IPS DF 4.7 (cell line): ENCODE measurements at regions not wholly inside any gene's neighbourhood (a gene's known extent, or its start where the extent isn't known, plus 50 kb on each side); places are given as distances from the start of the nearest gene placed in this dataset.

Experiments used
- DNase-seq: peaks from one replicate; pipeline ENCODE4 v3.0.0-alpha.2; 2013; ENCODE audit warnings: low spot score; ENCODE audit errors: extremely low read depth

DNA sequence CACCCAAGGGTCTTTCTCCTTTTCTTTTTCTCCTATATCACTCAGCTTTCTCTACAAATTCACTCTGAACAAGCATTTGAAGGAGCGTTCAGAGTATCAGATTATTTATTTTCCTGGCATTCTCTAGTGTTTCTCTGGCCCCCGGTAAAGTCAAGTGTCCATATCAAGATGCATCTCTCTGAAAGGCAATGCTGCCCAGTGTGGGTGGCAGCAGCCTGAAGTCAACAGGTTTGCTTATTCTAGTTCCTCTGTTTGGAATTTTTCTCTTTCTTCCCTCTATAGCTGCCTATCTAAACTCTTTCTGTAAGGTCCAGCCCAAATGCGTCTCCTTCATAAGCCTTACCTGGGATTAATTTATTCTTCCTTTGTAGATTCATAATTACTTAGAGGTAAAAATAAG, 526.2 kb upstream of the TNP1 start:
- no peak for DNase-seq

DNA sequence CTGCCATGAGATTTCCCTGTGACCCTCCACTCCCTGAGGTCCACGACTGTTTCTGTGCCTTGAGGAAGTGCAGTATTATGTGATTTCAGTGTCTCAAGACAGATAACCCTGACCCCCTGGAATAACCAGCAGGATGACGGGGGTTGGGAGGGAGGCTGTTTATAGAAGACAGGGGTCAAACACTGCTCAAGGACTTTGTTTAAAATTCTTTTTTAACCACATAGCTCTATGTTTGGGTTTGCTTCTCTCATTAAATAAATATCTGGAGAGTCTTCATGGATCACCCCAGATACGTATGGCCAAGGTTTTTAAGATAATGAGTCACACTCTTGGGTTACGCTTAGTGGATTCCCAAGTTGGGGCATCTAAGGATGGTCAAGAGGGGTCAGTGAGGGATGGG, 523.8 kb upstream of the TNP1 start:
- no peak for DNase-seq

DNA sequence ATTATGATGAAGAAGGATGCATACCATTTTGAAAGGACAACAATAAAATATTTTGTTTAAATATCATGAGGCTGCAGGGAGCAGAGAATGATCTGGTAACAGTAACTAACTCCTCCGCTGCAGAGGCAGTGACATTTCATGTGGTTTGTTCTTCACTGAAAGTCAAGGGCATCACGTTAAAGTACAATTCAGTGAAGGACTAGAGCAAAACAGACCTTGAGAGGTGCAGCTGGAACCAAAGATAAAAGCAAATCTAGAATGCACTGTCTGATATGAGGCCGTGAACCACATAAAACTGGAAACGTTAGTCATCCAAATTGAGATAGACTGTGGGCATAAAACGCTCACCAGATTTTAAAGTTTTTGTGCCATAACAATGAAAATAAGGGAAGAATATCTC, 522.9 kb upstream of the TNP1 start:
- DNase-seq = no peak

DNA sequence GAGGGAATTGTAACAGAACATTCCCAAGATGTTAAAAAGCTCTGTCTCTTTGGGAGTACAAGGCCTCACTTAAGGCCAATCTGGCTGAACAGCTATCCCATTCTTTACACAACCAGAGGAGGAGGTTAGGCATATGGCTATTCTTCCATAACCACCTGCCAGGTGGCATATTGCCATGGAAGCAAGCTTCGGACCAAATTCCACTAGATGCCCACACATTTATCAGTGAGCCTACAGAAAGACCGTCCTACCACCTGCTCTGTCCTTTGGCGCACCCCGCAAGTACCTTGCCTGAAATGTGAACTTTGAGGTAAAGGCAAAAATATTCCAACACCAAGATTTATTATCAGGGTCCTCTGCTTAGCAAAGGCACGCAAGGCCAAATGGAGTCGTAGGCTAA, 519.9 kb upstream of the TNP1 start:
- no peak for DNase-seq

DNA sequence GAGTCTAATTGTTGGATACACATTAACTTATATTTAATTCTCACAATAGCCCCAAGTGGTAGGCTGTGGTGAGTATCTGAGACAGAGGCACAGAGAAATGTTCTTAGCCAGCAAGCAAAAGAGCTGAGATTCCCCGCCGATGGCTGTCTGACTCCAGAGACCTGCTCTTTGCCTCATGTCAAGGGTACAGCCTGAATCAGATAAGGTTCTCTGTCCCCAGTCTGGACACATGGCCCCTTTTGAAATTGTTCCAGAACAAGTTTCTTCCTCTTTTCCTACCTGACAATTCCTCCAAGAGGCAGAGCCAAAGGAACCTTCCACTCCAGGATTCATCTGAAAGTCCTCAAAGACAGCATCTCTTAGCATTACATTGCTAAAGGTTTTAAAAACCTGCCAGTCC, 512.9 kb upstream of the TNP1 start:
- no peak for DNase-seq

DNA sequence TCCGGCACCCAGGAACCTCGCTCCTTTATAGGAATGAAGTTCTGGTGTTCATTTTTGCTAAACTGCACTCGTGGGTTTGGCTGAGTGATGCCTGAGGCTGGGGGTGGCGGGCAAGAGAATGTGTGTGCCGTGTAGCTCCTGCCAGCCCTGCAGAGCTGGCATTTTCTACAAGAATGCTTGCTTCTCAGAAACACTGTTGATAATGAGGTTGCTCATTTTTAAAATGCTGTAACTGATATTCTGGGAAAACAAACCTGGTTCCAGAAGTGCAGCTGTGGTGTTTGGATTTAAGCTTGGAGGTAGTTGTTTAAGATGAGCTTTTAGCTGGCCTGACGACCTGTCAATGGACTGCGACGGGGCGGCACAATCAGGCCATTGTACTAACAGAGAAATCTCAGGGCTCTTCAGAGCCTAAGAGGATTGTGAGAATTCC, 511.9 kb upstream of the TNP1 start:
- no peak for DNase-seq

DNA sequence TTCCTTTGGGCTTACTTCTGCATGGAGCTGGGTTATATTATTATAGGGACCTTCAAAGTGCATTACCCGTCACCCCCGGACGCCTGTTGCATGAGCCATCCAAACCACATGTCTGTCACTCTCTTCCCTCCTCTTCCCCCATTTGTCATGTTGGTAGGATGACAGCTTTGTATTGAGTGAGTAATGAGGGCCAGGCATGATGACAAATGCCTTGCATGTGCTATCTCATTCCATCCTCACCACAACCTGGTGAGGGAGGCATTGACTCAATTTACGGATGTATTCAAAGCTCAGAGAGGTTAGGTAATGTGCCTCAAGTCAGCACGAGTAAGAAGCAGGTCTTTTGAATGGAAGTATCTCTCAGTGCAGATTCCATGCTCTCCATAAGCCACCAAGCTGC, 510.5 kb upstream of the TNP1 start:
- DNase-seq = no peak

DNA sequence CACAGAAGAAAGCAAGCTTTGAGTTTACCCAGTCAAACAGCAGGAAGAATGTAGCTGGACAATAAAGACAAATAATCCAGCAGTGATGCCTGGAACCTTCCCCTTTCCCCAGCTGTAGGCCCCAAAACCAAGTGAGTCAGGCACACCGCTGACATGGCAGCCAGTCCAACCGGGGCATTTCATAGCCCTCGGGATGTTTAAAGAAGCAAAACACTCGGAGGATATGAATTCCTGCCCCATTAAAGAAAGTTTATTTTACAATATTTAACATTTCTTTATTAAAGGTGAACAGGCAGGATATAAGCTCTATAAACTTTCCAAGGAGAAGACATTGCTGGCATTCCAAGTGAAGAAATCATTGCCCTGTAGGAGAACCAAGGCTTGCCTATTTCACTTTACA, 507.6 kb upstream of the TNP1 start:
- DNase-seq = no peak

DNA sequence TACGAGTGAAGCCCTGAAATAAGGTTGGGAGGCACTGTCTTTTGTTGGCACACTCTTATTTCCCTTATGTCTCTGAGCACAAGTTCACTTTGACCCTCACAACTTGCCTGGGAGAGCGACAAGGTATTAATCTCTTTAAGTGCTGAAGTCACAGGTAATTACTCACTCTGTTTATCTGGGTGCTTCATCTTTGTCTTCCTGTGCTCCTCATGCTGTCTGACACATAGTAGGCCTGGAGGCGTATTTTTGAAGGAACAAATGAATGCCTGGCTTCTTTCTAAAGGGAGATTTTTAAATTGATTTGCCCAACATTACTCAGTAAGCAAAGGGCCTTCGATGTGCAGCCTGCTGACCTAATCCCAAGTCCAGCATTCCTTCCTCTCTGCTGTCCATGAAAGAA, 507.1 kb upstream of the TNP1 start:
- no peak for DNase-seq

DNA sequence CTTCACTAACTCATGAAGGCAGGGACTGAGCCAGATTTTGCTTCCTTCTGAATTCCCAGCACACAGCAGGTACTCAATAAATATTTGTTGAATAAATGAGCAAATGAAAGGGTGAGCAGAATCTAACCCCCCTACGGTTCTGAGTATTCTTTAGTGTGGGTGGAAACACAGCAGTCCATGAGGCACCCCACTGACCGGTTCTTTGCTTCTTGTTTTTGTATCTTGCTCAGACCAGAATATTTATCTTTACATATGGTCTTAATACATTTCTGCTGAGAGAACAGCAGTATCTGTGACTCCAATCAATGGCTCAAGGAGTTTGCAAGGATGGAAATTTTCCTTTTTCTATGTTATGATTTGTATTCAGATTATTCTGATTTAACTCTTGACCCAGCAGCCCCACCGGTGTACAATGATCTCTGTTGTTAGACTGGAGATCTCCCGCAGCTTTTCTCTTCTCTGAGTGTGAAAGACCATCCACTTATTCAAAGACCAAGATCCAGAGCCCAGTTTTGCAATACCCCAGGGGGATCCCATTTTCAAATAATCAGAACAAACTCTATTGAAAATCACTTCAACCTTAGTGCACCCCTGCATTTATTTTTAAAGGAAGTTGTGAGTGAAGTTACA, 506.5 kb upstream of the TNP1 start:
- DNase-seq = no peak

DNA sequence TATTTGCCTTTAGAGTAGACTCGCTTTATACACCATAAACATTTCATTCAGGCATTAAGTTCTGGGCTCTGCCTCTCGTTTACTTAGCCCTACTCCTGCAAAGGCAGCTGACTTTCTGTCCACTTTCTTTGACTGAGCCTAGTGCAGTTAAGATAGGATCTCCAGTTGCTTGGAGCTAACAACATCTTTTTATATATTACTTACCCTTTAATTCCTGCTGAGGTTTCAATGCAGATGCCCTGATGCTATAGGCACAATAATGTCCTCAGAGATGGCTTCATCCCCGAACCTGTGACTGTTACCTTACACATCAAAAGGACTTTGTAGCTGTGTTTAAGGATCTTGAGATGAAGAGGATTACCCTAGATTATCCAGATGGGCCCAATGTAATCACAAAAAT, 505.8 kb upstream of the TNP1 start:
- no peak for DNase-seq

DNA sequence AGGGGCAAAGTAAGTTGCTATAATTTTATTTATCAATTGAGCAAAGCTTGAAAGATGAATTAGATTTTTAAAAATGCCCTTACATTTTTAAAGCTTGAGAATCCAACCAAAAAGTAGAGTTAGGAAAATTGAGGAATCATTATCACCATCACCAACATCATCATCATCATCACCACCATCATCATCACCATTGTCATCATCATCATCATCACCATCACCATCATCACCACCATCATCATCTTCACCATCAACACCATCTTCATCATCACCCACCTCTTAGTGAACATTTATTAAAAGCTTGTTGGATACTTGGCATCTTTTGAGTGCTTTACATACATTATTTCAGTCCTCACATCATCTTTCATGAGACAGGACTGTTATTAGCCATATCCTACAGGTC, 504.4 kb upstream of the TNP1 start:
- no peak for DNase-seq

DNA sequence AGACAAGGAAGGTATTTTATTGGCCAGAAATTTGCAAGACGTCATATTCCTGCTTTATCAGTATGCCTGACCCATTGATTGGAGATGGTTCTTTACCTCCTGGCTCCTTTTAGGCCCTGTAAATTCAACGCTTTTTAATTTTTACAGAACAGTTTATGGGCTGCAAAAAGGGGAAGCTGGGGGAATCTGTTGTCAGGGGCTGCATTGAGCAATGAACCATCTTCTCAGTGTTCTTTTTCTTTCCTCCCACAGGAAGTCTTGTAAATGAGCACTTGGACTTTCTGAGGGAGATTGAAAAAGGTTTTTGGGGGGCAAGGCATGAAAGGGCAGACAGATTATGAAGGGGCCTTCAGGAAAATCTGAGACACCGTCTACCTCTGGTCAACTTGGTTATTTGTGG, 503.6 kb upstream of the TNP1 start:
- no peak for DNase-seq

DNA sequence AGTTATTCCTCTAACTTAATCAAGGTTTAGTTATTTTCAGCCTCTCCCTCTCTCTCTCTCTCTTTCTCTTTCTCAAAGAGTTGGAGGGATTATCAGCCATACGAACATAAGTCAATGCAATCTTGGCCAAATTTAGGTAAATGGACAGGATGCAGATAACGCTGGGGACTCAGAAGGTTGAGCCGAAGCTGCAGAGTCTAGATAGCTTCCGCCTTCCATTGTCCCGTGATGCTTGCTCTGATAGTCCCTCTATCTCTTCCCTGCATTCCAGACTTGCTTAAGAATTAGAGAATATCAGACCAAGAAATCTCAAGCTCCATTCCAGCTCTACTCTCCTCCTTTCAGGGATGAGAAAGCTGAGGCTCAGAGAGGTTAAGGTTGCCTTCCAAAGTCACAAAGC, 502.8 kb upstream of the TNP1 start:
- DNase-seq = no peak

DNA sequence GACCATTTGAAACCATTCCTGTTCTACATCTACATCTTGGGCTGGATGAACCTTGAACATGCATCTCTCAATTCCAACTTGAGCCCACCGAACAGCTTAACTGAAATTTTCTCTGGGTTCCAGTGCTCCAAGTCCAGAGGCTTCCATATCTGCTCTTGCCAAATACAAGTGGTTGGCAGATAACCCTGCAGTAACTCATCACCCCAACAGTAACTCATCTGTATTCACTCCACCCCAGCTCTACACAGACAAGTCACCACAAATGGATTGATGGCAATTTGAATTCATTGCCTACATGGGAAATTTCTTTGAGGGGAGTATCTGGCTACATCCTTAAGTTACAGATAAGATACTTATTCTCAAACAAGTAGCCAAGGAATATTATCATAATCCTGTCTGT, 502.4 kb upstream of the TNP1 start:
- no peak for DNase-seq

DNA sequence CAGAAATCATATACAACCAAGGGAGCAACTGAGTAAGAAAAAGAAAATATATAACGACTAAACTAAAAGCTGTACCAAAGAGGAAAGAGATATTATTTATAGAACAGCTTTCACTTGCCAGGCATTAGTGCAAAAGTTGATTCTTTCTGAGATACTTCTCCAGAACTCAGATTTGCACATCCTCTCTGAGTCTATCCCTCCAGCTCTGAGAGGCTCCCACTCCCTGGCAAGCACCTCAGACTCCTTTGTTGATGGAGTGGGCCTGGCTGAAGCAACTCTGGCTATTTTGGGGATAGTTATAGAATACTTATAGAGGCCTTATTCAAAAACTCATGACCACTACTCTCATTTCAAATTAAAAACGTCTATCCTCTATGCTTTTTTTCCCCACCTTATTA, 501.6 kb upstream of the TNP1 start:
- no peak for DNase-seq

DNA sequence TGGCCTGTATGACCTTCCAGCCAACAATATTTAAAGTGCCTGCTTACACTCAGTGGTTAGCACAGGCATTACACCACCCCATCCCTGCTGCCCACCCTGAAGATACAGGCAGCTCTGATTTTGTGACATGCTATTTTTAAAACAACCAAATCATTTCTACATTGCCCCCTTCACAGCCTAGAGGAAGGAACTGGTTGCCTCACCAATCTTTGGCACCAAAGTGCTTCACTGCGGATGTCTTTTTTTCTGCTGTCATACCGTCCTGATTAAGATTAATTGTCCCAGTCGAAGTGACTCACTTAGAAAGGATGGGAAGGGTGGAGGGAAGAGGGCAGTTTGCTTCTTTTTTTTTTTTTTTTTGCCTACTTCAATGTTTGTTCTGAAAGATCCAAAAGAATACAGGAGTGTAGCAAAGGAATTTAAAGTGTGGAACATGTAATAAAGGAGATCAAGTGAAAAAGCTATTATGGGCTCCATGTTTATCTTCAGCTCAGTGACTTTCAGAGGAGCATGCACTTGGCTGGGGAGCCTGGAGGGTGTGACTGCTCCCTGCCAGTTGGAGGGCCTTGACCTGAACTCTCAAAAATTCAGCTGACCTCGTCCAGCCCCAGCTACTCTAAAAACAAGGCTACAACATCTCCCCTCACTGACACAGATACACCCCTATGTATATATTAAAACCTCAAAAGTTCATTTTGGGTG, 501.1 kb upstream of the TNP1 start:
- DNase-seq = no peak

DNA sequence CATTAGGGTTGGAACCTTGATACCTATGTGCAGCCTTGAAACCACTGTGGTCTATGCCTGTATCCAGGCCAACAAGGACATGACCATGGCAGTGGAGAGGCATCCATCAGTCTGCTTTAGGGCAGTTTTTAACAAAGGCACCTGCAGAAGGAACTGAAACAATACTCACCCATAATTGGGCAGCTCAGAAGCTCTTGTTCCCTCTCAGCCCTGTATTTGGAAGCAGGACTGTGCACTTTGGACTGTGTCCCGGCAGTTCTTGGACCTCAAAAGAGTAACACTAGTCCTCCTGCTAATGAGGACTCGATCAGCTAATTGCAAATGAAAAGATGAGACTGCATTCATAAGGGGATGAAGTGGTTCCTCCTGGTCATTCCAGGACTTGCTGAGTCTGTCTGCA, 500.2 kb upstream of the TNP1 start:
- no peak for DNase-seq

DNA sequence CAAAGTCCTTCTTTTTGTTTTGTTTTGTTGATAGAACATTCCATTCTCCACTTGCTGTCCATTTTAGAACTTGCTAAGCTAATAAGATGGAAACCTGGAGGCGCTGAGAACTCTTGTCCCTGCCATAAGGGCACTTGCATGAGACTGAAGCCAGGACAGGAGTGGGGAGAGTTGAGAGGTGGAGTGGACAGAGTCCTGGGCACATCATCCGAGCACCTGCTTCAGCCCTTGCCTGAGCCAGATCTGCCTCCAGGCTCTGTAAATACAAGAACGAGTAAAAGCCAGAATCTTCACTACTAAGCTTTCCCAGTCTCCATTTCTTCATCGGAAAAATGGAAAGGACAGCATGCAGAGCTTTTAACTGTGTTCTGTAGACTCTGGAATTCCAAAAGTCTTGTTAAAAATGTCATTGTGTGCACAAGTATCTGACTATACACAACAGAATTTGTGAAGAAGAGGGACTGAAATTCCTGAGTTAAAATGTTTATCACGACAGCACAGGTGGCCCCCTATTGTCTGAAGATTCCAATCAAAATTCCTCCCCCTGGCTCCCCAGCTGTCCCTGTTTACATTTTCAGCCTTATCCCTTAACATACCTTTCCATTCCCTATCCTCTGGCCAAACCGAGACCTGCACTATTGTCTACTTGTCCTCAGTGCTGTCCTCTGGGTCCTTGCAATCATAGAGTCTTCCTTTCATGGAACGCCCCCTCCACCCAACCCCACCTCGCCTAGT, 498.2 kb upstream of the TNP1 start:
- no peak for DNase-seq

DNA sequence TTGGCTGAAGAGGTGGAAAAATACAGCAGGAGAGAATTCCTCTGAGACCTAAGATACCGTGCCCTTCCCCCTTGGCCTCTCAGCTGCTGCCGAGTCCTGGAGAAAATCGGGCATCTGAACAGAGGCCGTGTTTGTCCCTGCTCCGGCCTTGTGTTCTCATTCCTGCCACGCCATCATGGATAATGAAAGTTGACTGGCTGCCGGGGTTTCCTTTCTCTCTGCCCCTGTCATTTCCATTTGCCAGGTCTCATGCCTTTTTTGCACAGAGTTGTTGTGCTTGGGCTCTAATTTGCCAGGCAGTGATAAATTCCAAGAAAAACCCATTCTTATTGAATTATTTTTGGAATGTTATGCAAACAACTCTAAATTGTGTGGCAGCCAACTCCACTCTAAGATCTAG, 496.9 kb upstream of the TNP1 start:
- DNase-seq = no peak

DNA sequence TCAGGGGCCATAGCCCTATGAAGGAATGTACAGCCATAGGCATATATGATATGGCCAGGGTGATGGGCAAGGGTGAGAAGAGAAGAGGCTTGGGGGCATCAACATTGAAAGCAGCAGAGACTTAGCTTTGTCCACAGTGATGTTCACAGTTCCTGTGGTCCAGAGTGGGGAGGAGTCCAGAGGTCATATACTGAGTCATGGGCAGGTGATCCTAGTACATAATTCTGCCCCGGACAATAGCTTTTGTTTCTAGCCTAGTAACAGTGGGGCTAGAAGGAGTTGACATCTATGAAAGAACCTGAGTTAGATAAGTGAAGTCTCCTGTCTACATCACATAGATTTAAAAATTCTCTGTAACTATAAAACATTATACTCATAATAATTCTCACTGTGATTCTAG, 496.3 kb upstream of the TNP1 start:
- DNase-seq = no peak

DNA sequence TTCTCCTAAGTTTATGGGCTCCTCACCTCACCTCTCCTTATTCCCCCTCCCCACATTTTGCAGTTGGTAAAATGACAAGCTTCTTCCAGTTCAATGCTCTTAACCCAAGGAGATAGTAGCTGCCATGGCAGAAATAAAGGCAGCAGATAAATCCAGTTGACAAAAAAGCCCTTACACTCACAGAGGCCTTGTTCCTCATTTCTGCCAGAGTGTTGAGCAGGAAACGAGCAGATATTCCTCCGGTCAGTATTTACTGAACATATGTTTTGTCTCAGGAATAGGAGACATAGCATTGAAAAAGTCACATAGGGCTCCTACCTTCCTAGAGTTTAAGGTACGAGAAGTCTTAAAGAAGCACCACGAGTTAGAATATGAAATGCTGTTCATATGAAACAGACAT, 493.7 kb upstream of the TNP1 start:
- no peak for DNase-seq

DNA sequence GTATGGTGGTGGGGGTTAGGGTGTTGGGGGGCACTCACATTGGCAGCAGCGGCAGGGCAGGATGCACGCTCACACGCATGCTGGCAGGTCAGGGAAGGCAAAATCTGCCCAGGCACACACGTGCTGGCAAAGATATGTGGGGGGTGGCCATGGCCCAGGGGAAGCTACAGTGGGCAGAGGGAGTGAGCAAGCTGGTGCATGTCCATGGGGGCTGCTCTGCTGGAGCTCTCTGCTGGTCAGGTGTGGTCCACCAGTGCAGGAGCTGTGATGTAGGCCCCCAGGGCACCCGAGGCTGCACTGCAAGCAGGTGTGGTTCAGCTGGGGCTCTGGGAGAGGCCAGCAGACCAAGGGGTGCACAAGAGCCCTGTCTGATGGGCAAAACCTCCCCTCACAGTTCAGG, 491.5 kb upstream of the TNP1 start:
- DNase-seq = no peak
